Gastroesophageal sphincter (tissue), 4 donors: ENCODE measurements at regions not wholly inside any gene's neighbourhood (a gene's known extent, or its start where the extent isn't known, plus 50 kb on each side); places are given as distances from the start of the nearest gene placed in this dataset.

Source experiments
- ATAC-seq: fragments of 150-250 bp; one replicate; pipeline ENCODE4 v1.9.1; 2016; ENCODE audit warnings: mild to moderate bottlenecking, moderate library complexity
- H3K27ac ChIP-seq, 4 donors: fragments of 200-600 bp; sonication (generic) in 3 of 4; 1 replicate in 3 of 4; 2 replicates in 1 of 4; pipeline ENCODE4 v1.5.1; 2016 to 2019
- H3K27me3 ChIP-seq: fragments of 200-600 bp; sonication (generic); one replicate; pipeline ENCODE4 v1.5.1; 2019
- H3K36me3 ChIP-seq, 2 donors: fragments of 200-600 bp; sonication (generic); one replicate each; pipeline ENCODE4 v1.5.1; 2019; ENCODE audit warnings: control low read depth in 1 of 2
- H3K4me1 ChIP-seq, 3 donors: fragments of 200-600 bp; sonication (generic); 1 replicate in 2 of 3; 2 replicates in 1 of 3; pipeline ENCODE4 v1.5.1; 2016 to 2019; ENCODE audit warnings: control low read depth in 2 of 3
- H3K4me3 ChIP-seq, 2 donors: fragments of 200-600 bp; sonication (generic); one replicate each; pipeline ENCODE4 v1.5.1; 2019; ENCODE audit warnings: mild to moderate bottlenecking in 1 of 2, moderate library complexity in 1 of 2
- H3K9me3 ChIP-seq, 3 donors: fragments of 200-600 bp; sonication (generic); one replicate each; pipeline ENCODE4 v1.5.1; 2017 to 2019; ENCODE audit warnings: control low read depth in 2 of 3
- CTCF ChIP-seq, 4 experiments: fragments of 200-600 bp in 2 of 4; fragments of 450-650 bp in 2 of 4; sonication (generic) in 1 of 4; IDR thresholded peaks; one replicate each; pipeline ENCODE4 v1.5.1; 2017 to 2019; ENCODE audit warnings: antibody characterized with exemption in 4 of 4, mild to moderate bottlenecking in 2 of 4, moderate library complexity in 2 of 4
- EP300 ChIP-seq: sonication (generic); formaldehyde crosslinking; IDR thresholded peaks from one replicate; pipeline ENCODE4 v1.6.1; 2017; ENCODE audit warnings: antibody characterized with exemption, mild to moderate bottlenecking
- POLR2A ChIP-seq, 2 donors: fragments of 450-650 bp; IDR thresholded peaks; one replicate each; pipeline ENCODE4 v1.6.1; 2017; ENCODE audit warnings: antibody characterized with exemption in 2 of 2, mild to moderate bottlenecking in 2 of 2, moderate library complexity in 1 of 2
- POLR2AphosphoS5 ChIP-seq: sonication (generic); formaldehyde crosslinking; IDR thresholded peaks from one replicate; pipeline ENCODE4 v1.6.1; 2017; ENCODE audit warnings: antibody characterized with exemption
- WGBS, 2 donors: methylation state at CpG; one replicate each; pipeline ENCODE4 v1.1.5; 2018; ENCODE audit warnings: low coverage in 1 of 2; 5-methylcytosine and 5-hydroxymethylcytosine counted together

GRCh38 chr6:113120582-113121285 is 736.4 kb upstream of the MARCKS start:
- TF ChIP-seq CTCF (IDR thresholded peaks at IDR 0.05) (no peak), EP300 (no peak), POLR2A (IDR thresholded peaks at IDR 0.05) (no peak), POLR2AphosphoS5 (no peak)
- H3K27me3 ChIP-seq: no peaks in the 10 kb centered on the region

GRCh38 chr6:113121571-113121970 is 735.6 kb upstream of the MARCKS start:
- Histone ChIP-seq H3K36me3 (no peaks in the 10 kb centered on the region), H3K27me3 (no peaks in the 10 kb centered on the region), H3K27ac (no peak overlapping the region), H3K9me3 (peaks cover 0 to 11% (median 0%) of the 10 kb centered on the region in 3 donors), H3K4me1 (peaks cover 0 to 6% (median 0%) of the 10 kb centered on the region in 3 donors), H3K4me3 (no peak overlapping the region)
- no peak for ATAC-seq
- 90 to 95% methylated on average over 2 of the region's 2 CpGs for WGBS, 2 donors
- TF ChIP-seq POLR2A (IDR thresholded peaks at IDR 0.05) (no peak), CTCF (IDR thresholded peaks at IDR 0.05) (no peak), POLR2AphosphoS5 (no peak), EP300 (no peak)

More at GRCh38 chr6:113120582-113121285, 736.4 kb upstream of the MARCKS start:
- 43 to 74% methylated on average over 3 to 7 of the region's 7 CpGs for WGBS, 2 donors
- Histone ChIP-seq H3K4me3 (no peak overlapping the region), H3K9me3 (peaks cover 0 to 11% (median 0%) of the 10 kb centered on the region in 3 donors), H3K36me3 (no peaks in the 10 kb centered on the region), H3K27ac (no peak overlapping the region), H3K4me1 (peaks cover 0 to 6% (median 0%) of the 10 kb centered on the region in 3 donors)
- ATAC-seq: no peak

GRCh38 chr6:113122060-113122459 is 735.1 kb upstream of the MARCKS start:
- Histone ChIP-seq H3K9me3 (peaks cover 0 to 6% (median 0%) of the 10 kb centered on the region in 3 donors), H3K36me3 (no peaks in the 10 kb centered on the region), H3K4me3 (no peak overlapping the region), H3K4me1 (peaks cover 0 to 6% (median 0%) of the 10 kb centered on the region in 3 donors), H3K27ac (no peak overlapping the region), H3K27me3 (no peaks in the 10 kb centered on the region)
- ATAC-seq: no peak
- TF ChIP-seq CTCF (IDR thresholded peaks at IDR 0.05): no peak
- no peak for TF ChIP-seq POLR2A (IDR thresholded peaks at IDR 0.05)
- TF ChIP-seq EP300: no peak
- TF ChIP-seq POLR2AphosphoS5: no peak
- WGBS, 2 donors: 46% methylated on average over 1 of the region's 1 CpG; no CpG with 5 or more reads in 1 of the 2 donors

GRCh38 chr6:113125626-113126025 is 731.5 kb upstream of the MARCKS start:
- WGBS, 2 donors: 71 to 85% methylated on average over 2 of the region's 2 CpGs
- TF ChIP-seq CTCF (IDR thresholded peaks at IDR 0.05) (no peak), POLR2A (IDR thresholded peaks at IDR 0.05) (no peak), EP300 (no peak), POLR2AphosphoS5 (no peak)
- Histone ChIP-seq H3K4me1 (peaks cover 0 to 6% (median 0%) of the 10 kb centered on the region in 3 donors), H3K27ac (no peak overlapping the region), H3K9me3 (no peaks in the 10 kb centered on the region), H3K27me3 (no peaks in the 10 kb centered on the region), H3K4me3 (no peak overlapping the region), H3K36me3 (no peaks in the 10 kb centered on the region)
- ATAC-seq: no peak

GRCh38 chr6:113127786-113128419 is 729.2 kb upstream of the MARCKS start:
- no peaks in the 10 kb centered on the region for H3K4me1 ChIP-seq
- no peak overlapping the region for H3K4me3 ChIP-seq
- ATAC-seq: no peak
- H3K9me3 ChIP-seq: no peaks in the 10 kb centered on the region
- no peak overlapping the region for H3K27ac ChIP-seq
- H3K36me3 ChIP-seq: no peaks in the 10 kb centered on the region
- WGBS, 2 donors: 95% methylated on average over 5 of the region's 5 CpGs
- no peak for TF ChIP-seq CTCF (IDR thresholded peaks at IDR 0.05)
- TF ChIP-seq EP300: no peak
- no peak for TF ChIP-seq POLR2A (IDR thresholded peaks at IDR 0.05)
- TF ChIP-seq POLR2AphosphoS5: no peak
- no peaks in the 10 kb centered on the region for H3K27me3 ChIP-seq
